Brain pericyte (primary cell): ENCODE measurements at regions not wholly inside any gene's neighbourhood (a gene's known extent, or its start where the extent isn't known, plus 50 kb on each side); places are given as distances from the start of the nearest gene placed in this dataset.
"Not testable (repeated sequence)": the region's sequence is repeated elsewhere in the genome, so short reads cannot be mapped to it uniquely, and the experiment has no call there.

Experiments
- DNase-seq: peaks from one replicate; pipeline ENCODE4 v3.0.0-alpha.2; 2012; ENCODE audit warnings: low read depth, low spot score

- DNase-seq: no peak
Measured at GRCh38 chr4:153936121-153936520, 147.2 kb upstream of the SFRP2 start.

- DNase-seq: no peak
Measured at GRCh38 chr4:153934688-153935017, 145.8 kb upstream of the SFRP2 start.

GRCh38 chr4:153933915-153934687 is 145.2 kb upstream of the SFRP2 start:
- no peak for DNase-seq

- no peak for DNase-seq
Measured at GRCh38 chr4:153931804-153932203, 142.9 kb upstream of the SFRP2 start.

GRCh38 chr4:153929675-153930074 is 140.8 kb upstream of the SFRP2 start:
- DNase-seq: no peak

- DNase-seq: no peak
Measured at GRCh38 chr4:153927451-153927850, 138.6 kb upstream of the SFRP2 start.

- no peak for DNase-seq
Measured at GRCh38 chr4:153922148-153922547, 133.3 kb upstream of the SFRP2 start.

GRCh38 chr4:153919667-153920066 is 130.8 kb upstream of the SFRP2 start:
- no peak for DNase-seq

- no peak for DNase-seq
Measured at GRCh38 chr4:153916273-153916755, 127.4 kb upstream of the SFRP2 start.

- no peak for DNase-seq
Measured at GRCh38 chr4:153912301-153912700, 123.4 kb upstream of the SFRP2 start.

- no peak for DNase-seq
Measured at GRCh38 chr4:153909672-153910071, 120.8 kb upstream of the SFRP2 start.

- no peak for DNase-seq
Measured at GRCh38 chr4:153906231-153906630, 117.3 kb upstream of the SFRP2 start.

- DNase-seq: no peak
Measured at GRCh38 chr4:153905231-153905630, 116.3 kb upstream of the SFRP2 start.

GRCh38 chr4:153904011-153904410 is 115.1 kb upstream of the SFRP2 start:
- DNase-seq: no peak

GRCh38 chr4:153901220-153901619 is 112.3 kb upstream of the SFRP2 start:
- no peak for DNase-seq

- DNase-seq: no peak
Measured at GRCh38 chr4:153900426-153900825, 111.5 kb upstream of the SFRP2 start.

- DNase-seq: no peak
Measured at GRCh38 chr4:153890761-153891160, 101.9 kb upstream of the SFRP2 start.

GRCh38 chr4:153887217-153887616 is 98.3 kb upstream of the SFRP2 start:
- DNase-seq: no peak

- DNase-seq: no peak
Measured at GRCh38 chr4:153884325-153884724, 95.4 kb upstream of the SFRP2 start.

- DNase-seq: no peak
Measured at GRCh38 chr4:153880983-153881382, 92.1 kb upstream of the SFRP2 start.

GRCh38 chr4:153877898-153878297 is 89.0 kb upstream of the SFRP2 start:
- DNase-seq: no peak

- no peak for DNase-seq
Measured at GRCh38 chr4:153873741-153874140, 84.9 kb upstream of the SFRP2 start.

GRCh38 chr4:153866766-153867165 is 77.9 kb upstream of the SFRP2 start:
- not testable (repeated sequence) for DNase-seq

- DNase-seq: no peak
Measured at GRCh38 chr4:153852501-153852900, 63.6 kb upstream of the SFRP2 start.
